Amniotic epithelial cell (primary cell): ENCODE measurements at regions not wholly inside any gene's neighbourhood (a gene's known extent, or its start where the extent isn't known, plus 50 kb on each side); places are given as distances from the start of the nearest gene placed in this dataset.
"Not testable (repeated sequence)": the region's sequence is repeated elsewhere in the genome, so short reads cannot be mapped to it uniquely, and the experiment has no call there.

Experiments
- DNase-seq: peaks from one replicate; pipeline ENCODE4 v3.0.0-alpha.2; 2010; ENCODE audit warnings: low read depth

DNA sequence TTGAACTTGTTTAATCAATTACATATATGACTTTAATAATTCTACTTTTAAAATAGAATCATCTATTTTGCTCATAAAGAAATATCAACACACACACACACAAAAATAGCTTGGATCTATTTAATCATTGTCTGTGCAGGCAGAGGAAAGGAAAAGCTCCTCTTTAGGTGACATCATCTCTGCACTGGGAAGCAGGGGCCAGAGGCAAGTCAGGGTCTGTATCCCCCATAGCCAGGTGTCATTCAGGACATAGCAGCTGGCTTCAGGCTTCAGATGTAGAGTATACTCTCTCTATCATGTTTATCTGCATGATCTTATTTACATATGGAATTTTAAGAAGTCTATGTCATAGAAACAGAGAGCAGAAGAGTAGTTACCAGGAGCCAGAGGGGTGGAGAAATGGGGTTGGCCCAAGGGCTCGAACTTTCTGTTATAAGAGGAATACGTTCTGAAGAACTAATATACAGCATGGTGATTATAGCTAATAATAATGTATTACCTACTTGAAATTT is 110.4 kb upstream of the LDB2 start:
- DNase-seq: no peak

DNA sequence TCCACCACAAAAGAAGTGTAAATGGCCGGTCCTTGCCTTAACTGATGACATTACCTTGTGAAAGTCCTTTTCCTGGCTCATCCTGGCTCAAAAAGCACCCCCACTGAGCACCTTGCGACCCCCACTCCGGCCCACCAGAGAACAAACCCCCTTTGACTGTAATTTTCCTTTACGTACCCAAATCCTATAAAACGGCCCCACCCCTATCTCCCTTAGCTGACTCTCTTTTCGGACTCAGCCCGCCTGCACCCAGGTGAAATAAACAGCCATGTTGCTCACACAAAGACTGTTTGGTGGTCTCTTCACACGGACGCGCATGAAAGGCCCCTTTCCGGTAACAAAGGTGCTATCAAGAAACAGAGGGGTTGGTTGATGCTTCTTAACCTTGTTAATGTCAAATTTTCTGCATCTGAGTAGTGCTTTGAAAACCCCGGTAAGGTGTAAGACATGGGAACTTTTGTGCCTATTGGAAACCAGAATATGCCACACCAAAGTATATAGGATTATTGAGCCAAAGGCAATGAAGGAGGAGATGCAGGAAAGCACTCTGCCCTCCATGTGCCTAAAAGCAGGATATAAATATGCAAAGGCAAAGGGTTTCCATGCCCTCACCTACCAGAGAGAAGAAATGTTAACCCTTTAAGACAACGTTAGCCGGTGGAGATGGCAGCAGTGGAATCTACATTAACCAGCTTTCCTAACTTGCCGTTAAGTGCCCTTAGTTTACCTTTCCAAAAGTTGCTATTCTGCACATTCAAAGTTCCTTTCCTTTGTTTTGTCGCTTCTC is 105.4 kb upstream of the LDB2 start:
- not testable (repeated sequence) for DNase-seq

DNA sequence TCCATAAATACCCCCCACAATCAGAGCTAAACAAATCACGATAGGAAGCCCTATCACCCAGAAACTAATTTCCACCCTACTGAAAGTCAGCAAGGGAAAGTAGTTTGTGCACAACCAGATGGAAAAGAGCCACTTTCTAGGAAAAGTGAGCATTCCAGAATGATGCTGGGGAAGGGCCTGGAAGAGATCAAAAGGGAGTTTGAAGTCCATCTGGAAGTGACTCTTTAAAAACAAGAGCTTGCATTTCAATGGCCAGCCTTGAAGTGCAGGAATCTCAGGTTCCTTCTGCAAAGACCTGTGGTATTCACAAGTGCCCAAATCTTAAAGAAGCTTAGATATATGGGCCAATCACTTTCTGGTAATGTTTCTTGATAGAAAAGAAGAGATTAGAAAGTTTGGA is 97.0 kb upstream of the LDB2 start:
- DNase-seq: no peak

DNA sequence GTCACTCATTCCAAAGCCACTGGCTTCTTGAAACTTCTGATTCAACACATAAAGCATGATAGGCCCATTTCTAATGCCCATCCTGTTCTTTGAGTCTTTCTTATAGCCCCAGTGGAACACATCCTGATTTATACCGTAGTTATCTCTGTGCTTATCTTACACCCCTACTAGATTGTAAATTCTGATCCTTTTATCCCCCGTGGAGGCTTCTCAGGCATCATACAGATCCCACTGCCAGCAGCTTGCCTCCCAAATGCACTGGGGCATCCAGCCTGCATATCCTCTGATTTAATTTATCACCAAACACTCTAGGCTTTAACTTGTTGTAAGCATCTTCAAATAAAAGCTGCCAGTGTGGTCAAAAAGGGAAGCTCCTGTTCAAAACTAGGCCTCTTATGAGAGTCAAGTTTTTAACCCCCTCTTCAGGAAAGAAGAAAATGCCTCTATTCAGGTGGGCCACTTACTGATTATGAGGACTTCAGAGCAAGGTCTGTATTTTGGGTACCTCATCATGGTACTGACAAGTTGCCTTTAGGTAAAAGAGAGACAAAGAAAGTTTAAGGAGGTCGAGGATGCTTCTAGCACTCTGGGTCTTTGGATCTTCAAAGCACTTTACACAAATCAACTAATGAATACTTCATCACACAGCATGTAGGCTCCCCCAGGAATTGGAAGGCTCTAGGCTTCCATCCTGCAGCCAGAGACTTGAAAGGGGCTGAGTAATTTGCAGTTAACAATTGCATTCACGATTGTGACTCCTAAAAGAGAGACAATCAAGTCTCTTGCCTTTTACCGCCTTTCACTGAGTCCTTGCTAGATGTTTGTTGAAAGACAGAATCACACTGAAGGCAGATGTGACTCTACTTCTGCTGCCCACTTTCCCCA is 95.8 kb upstream of the LDB2 start:
- no peak for DNase-seq

DNA sequence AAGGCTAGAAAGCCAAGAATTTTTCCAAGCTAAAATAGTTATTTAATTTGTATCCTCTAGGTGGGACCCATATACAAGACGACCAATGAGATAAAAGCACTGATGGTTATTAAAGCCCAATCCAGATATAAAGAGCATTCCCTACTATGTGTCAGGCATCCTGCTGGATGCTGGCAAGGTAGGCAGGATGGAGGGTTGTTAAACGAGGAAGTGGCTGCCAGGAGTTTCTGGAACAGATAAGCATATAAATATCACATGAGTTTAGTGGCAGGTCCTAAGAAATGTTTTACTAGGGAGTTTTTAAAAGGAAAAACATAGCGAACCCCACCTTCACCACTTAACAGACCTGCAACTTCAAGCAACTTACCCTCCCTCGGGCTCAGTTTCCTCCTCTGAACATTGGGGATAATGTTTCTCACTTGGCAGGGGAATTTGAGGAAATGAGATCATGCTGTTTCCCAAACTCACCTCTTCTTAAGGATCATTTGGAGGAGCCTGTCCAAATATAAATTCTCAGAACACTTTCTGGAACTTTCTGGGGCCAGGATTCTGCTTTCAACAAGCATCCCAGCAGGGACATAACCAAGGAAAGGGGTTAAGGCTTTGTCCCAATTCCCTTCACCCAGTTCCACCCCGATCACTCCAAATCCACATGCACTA is 94.3 kb upstream of the LDB2 start:
- DNase-seq: no peak

DNA sequence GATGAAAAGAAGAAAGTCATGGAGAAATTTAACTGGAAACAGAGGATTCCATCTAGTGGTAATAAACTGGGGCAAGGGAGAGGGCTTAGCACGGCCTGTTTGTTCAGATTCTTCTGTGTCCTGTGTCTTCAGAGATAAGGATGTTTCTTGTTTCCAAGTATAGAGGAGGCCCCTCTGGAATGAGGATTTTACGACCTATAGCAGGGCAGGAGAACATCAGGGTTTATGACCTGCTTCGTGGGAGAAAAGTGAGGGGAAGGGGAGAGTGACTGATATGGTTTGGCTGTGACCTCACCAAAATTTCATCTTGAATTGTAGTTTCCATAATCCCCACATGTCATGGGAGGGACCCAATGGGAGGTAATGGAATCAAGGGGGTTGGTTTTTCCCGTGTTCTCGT is 93.0 kb upstream of the LDB2 start:
- no peak for DNase-seq

DNA sequence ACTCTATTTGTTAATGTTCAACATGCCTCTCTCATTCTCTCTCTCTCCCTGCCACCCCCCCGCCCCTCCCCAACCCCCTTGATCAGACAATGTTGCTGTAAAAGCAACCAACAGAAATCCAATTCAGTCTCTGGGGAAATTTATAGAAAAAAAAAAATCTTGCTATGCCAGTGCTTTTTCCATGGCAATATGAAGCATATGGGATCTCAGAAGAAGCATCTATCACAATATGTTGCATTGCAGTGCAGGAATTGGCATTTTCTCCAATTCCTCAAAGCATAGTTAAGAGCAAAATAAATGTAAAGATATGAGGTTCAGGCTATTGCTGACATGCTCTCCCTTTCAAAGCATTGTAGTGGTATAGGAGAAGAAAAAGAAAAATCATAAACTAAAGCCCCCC is 90.9 kb upstream of the LDB2 start:
- DNase-seq: no peak

DNA sequence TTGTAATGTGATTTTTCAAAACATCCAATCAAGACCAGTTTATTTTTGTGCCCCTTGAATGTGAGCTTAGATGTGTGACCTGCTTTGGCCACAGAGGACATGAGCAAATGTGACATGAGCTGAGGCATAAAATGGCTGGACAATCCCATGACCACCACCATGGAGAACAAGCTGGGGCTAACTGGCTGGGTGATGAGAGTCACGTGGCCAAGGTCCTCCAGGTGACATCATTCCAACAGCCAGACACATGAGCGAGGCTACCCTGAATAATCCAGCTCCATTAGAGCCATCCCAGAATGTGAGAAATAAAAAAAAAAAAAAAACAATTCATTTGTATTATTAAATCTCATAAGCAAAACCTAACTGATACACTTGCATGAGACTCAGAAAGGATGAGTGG is 90.4 kb upstream of the LDB2 start:
- DNase-seq: no peak

DNA sequence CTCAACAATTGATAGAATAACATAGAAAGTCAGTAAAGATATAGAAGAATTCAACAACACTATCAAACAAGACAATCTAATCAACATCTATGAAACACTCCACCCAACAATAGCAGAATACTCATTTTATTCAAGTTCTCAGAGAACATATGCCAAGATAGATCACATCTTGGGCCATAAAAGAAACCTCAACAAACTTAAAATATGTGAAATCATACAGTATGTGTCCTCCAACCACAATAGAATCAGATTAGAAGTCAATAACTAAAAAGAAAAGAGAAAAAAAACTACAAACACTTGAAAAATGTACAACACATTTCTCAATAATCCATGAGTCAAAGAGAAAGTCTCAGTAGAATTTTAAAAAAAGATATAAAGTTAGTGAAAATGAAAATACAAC is 78.6 kb upstream of the LDB2 start:
- no peak for DNase-seq

DNA sequence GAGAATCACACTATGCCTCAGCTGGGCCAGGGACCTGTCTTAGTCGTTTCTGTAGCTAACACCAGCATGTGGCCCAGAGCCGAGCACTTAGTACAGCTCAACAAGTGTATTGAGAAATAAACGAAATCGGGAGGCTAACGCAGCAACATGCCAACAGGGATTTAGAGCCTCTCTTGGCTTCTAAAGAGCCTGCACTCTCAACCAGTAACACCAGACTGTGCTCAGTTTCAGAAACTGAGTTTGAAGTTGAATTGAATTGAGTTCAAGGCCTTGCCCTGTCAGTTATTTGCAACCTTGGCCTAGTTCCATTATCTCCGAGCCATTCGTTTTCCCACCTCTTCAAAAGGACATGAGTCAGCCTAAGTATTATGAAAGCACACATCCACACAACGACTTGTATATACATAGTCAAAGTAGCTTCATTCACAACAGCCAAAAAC is 71.3 kb upstream of the LDB2 start:
- peak; percentile 38 for DNase-seq

DNA sequence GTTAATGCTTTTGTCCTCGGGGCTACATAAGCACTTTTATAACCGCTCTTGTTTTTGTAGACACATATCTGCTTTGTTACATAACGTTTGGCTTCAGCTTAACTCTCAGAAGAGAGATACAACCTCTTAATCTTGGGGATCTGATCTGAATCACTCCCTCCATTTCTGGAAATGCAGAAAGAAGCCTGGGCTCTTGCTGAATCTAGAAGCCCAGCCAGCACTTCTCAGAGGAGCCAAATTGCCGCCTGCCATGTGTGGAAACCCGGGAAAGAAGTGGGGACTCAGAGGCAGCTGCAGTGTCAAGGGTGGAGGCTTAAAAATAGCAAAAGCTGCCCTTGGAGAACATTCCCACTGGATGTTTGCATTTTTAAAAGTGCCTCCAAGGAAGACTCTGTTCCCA is 69.3 kb upstream of the LDB2 start:
- DNase-seq: no peak

DNA sequence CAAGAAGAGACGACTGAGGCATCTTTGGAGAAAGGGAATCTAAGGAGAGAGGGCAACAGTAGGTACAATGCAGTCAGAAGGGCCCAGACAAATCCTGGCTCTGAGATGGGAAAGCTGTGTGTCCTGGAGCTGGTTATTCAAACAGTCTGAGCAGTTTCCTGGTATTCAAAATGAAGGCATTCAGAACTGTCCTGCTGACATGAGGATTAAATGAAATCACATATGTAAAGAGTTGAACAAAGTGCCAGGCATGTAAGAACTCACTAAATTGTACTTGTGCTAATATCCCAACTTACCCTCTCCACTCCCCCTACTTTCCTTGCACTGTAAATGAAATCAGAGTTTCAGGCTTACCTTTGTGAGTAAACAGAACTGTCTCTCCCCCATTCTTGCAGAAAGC is 60.9 kb upstream of the LDB2 start:
- no peak for DNase-seq

DNA sequence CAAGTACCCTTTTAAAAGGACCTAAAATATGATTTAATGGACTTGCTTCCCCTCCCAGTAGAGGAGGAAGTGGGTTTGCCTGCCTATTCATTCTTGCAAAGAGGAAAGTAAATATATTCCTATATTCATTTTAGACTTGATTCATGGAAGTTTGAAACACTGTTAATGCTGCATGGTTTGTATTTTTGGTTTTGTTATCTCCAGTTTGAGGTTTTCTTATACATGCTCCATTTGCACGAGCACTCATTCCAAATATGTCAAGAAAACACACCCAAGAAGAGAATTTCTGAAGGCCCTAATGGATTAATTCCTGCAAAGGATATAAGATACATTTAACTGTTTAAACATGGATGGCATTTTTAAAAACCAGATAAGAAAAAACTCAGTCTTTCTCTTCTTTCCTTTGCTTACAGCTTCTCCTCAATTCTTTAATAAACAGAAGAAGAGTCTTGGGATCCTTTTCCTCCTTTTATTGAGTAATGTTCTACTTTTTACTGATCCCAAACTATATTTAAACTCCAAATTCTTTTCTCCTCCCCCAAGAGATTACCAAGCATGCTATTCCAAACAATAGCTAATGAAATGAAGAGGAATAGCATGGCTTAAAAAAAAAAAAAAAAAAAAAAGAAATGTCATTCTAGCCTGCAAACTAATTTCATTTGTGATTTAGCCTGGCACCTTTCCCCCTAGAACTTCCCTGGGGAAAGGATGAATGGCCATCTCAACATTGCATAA is 54.6 kb upstream of the LDB2 start:
- no peak for DNase-seq

DNA sequence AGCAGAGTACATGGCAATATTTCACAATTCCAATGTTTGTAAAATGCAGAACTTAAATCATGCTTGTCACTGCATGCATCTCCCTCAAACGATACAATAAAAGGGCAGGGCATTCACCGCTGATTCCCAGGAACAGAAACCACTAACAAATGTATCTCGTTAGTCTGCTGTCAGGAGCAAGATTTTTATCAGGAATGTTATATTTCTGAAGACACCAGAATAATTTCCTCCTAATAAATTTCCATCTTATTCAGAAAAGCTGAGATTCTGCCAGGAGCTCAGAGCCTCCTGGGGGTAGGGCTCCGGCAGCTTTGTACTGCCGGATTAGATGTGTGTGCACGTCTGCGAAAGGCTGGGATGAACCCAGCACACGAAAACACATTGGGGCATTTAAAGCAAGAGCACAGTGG is 54.0 kb upstream of the LDB2 start:
- no peak for DNase-seq
